Breast epithelium (tissue), 3 donors: ENCODE measurements at regions not wholly inside any gene's neighbourhood (a gene's known extent, or its start where the extent isn't known, plus 50 kb on each side); places are given as distances from the start of the nearest gene placed in this dataset.

Experiments used
- POLR2A ChIP-seq: fragments of 450-650 bp; IDR thresholded peaks from one replicate; pipeline ENCODE4 v1.6.1; 2016; ENCODE audit warnings: antibody characterized with exemption, mild to moderate bottlenecking, moderate library complexity
- POLR2AphosphoS5 ChIP-seq, 3 donors: sonication (generic); formaldehyde crosslinking; IDR thresholded peaks; one replicate each; pipeline ENCODE4 v1.6.1; 2017; ENCODE audit warnings: antibody characterized with exemption in 3 of 3
- TF ChIP-seq, protein P1 (sequence below), 3 donors: fragments of 450-650 bp; IDR thresholded peaks; one replicate each; pipeline ENCODE4 v1.5.1; 2016 to 2017; ENCODE audit warnings: antibody characterized with exemption in 3 of 3, mild to moderate bottlenecking in 3 of 3, moderate library complexity in 3 of 3

DNA sequence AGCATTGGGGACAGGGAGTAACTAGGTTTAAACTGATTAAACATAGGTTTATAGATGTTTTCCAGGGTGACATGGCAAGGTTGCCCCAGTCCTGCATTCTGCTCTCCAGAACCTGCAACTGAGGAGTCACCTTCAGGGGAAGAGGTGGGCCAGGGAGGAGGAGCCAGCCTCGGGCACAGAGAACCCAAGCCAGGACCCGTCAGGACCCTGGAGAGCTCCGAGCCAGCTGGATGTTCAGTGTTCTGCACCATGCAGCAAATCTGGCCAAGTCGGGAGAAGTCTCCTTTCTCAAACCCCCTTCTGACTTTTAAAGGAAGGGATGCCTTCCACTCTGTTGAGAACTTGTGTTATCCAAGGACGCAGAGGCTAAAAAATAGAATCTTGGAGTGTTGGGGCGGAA is 62.1 kb upstream of the SLC6A11 start:
- TF ChIP-seq POLR2AphosphoS5 (IDR thresholded peaks at IDR 0.05): no peak
- TF ChIP-seq, protein P1, sequence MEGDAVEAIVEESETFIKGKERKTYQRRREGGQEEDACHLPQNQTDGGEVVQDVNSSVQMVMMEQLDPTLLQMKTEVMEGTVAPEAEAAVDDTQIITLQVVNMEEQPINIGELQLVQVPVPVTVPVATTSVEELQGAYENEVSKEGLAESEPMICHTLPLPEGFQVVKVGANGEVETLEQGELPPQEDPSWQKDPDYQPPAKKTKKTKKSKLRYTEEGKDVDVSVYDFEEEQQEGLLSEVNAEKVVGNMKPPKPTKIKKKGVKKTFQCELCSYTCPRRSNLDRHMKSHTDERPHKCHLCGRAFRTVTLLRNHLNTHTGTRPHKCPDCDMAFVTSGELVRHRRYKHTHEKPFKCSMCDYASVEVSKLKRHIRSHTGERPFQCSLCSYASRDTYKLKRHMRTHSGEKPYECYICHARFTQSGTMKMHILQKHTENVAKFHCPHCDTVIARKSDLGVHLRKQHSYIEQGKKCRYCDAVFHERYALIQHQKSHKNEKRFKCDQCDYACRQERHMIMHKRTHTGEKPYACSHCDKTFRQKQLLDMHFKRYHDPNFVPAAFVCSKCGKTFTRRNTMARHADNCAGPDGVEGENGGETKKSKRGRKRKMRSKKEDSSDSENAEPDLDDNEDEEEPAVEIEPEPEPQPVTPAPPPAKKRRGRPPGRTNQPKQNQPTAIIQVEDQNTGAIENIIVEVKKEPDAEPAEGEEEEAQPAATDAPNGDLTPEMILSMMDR (IDR thresholded peaks at IDR 0.05): no peak
- no peak for TF ChIP-seq POLR2A
